Calu3 (cell line): ENCODE measurements at regions not wholly inside any gene's neighbourhood (a gene's known extent, or its start where the extent isn't known, plus 50 kb on each side); places are given as distances from the start of the nearest gene placed in this dataset.

ENCODE experiments used
- BruUV-seq: library from RNA; stranded (reverse); fragments of 400-500 nt; replicated peaks from 2 replicates; lab custom pipeline; 2021; lab: Mats Ljungman, UMichigan
- CTCF ChIA-PET: fragments of 300-600 bp; sonication (Branson Sonifier 250); formaldehyde crosslinking; loops from one replicate; lab custom pipeline; 2022; ENCODE audit warnings: antibody characterized with exemption; lab: Charles Lee
- DNase-seq: peaks from one replicate; pipeline ENCODE4 v3.0.0; 2022
- H3K27ac Mint-ChIP-seq: one replicate; pipeline ENCODE4 v1.8.0; 2022; ENCODE audit warnings: mixed read lengths; ENCODE audit not compliant: unreplicated experiment
- H3K27me3 Mint-ChIP-seq: one replicate; pipeline ENCODE4 v1.8.0; 2022; ENCODE audit warnings: mixed read lengths; ENCODE audit not compliant: unreplicated experiment
- H3K36me3 Mint-ChIP-seq: one replicate; pipeline ENCODE4 v1.8.0; 2022; ENCODE audit warnings: mild to moderate bottlenecking, moderate library complexity, mixed read lengths; ENCODE audit not compliant: insufficient read depth, unreplicated experiment
- H3K4me1 Mint-ChIP-seq: one replicate; pipeline ENCODE4 v1.8.0; 2022; ENCODE audit warnings: mild to moderate bottlenecking, low read depth, mixed read lengths; ENCODE audit not compliant: unreplicated experiment
- H3K4me3 Mint-ChIP-seq: one replicate; pipeline ENCODE4 v1.8.0; 2022; ENCODE audit warnings: mild to moderate bottlenecking, low read depth, moderate library complexity, mixed read lengths; ENCODE audit not compliant: unreplicated experiment
- H3K9me3 Mint-ChIP-seq: one replicate; pipeline ENCODE4 v1.8.0; 2022; ENCODE audit warnings: low read depth, mixed read lengths; ENCODE audit not compliant: unreplicated experiment
- CTCF ChIP-seq: fragments of 200-600 bp; IDR thresholded peaks from one replicate; pipeline ENCODE4 v1.8.0; 2022; ENCODE audit warnings: antibody characterized with exemption; ENCODE audit not compliant: unreplicated experiment
- intact Hi-C: fragments of 100-400 bp; cut with micrococcal nuclease; formaldehyde crosslinking; loops from one replicate; pipeline ENCODE4 v1.10.0; 2022; ENCODE audit not compliant: unreplicated experiment

DNA sequence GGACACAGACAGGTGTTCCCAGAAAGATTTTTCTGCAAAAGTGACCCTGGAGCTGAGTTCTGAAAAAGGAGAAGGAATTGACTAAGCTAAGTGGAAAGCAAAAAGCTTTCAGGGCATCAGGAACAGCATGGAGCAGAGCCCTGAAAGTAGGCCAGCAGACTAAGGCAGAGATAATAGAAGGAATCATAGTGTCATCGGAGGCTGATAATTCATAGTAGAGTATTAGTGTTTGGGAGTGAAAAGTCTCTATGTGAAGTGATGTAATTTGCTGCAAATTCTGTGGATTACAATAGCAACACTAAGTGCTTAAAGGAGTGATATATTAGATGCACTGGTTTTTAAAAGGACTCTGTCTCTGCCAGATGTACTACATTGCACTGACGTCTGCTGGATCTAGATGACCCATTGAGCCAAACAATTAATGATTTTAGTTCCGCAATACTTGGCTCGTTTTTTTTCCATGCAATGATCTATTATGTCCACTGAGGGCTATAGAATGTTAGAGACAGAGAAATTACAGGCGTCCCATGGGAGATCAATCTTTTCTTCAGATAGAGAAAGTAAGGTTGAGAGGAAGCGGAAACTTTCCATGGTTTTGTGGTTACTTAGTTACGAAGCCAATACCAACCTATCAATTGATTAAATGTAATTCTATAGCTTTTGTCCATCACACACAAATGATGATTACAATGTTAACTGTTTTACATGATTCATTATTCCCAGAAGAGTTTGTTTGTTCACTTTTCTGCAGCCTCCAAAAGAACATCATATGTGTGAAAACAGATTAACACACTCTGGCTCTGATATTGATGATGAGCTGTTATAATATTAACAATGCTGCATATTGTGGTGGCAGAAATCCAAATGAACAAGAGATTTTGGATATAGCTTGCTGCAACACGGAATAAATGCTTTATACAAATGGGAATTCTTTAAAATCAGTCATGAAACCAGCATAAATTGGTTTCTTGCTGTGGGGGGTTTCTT, 143.7 kb downstream of the MC4R start:
- no peak overlapping the region for H3K27ac Mint-ChIP-seq
- CTCF ChIA-PET = no interaction called here
- intact Hi-C loops = no loop called here
- H3K36me3 Mint-ChIP-seq = no peaks in the 10 kb centered on the region
- H3K4me1 Mint-ChIP-seq = peaks cover 9% of the 10 kb centered on the region
- no peak for TF ChIP-seq CTCF
- no peak overlapping the region for H3K4me3 Mint-ChIP-seq
- H3K27me3 Mint-ChIP-seq = no peaks in the 10 kb centered on the region
- peaks cover 4% of the 10 kb centered on the region for H3K9me3 Mint-ChIP-seq
- DNase-seq = no peak
- BruUV-seq = no TSS peak

DNA sequence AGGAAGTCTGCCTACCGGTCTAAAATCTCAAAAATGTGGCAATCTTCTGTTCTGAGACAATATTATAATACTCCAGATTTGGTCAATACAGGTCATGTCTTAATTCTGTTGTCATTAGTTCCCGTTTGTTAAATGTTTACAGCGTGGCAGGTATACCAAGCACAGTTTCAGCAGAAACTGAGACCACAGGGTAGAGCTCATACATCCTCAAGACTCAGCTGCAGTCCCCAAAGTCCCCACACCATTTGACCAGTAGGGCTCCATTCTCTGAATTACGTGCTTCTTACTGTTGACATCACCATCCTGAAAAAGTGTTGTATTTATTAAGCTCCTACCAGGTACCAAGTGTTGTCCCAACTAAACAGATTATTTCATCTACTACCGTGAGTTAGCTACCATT, 157.1 kb downstream of the MC4R start:
- Mint-ChIP-seq H3K4me1 (no peaks in the 10 kb centered on the region), H3K27me3 (no peaks in the 10 kb centered on the region), H3K36me3 (no peaks in the 10 kb centered on the region), H3K27ac (no peak overlapping the region), H3K9me3 (no peaks in the 10 kb centered on the region), H3K4me3 (no peak overlapping the region)
- no TSS peak for BruUV-seq
- no peak for TF ChIP-seq CTCF
- no peak for DNase-seq
- CTCF ChIA-PET = no interaction called here
- intact Hi-C loops = loop anchor here (10.0 kb wide), 1 partner anchor 221 kb away; no protein-coding TSS in a partner anchor

- H3K27me3 Mint-ChIP-seq = peaks cover 12% of the 10 kb centered on the region
- H3K27ac Mint-ChIP-seq = no peak overlapping the region
- no peak for DNase-seq
- intact Hi-C loops = no loop called here
- no TSS peak for BruUV-seq
- no peaks in the 10 kb centered on the region for H3K9me3 Mint-ChIP-seq
- H3K36me3 Mint-ChIP-seq = no peaks in the 10 kb centered on the region
- H3K4me1 Mint-ChIP-seq = no peaks in the 10 kb centered on the region
- H3K4me3 Mint-ChIP-seq = no peak overlapping the region
- CTCF ChIA-PET = no interaction called here
- TF ChIP-seq CTCF = no peak
Observed at GRCh38 chr18:60209042-60209441, 163.5 kb downstream of the MC4R start.

DNA sequence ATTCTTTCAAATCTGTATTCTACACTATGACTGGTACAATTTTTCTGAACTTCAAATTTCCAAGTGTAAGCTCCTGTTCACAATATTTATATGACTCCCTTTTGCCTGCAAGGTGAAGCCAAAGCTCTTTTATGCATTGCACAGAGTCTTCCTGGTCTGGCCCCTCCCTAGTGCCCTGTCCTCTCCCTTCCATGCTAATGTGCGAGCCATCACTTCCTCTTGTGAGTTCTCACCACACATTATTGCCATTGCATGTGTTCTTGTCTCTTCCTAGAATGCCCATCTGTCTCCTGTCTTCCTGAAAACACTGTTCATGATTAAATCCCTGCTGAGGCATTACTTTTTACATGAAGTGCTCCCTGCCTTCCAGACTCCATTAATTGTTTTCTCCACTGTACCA, 169.9 kb downstream of the MC4R start:
- BruUV-seq = no TSS peak
- Mint-ChIP-seq H3K4me1 (no peaks in the 10 kb centered on the region), H3K9me3 (peaks cover 5% of the 10 kb centered on the region), H3K27ac (no peak overlapping the region), H3K27me3 (peaks cover 12% of the 10 kb centered on the region), H3K4me3 (no peak overlapping the region), H3K36me3 (no peaks in the 10 kb centered on the region)
- no peak for DNase-seq
- TF ChIP-seq CTCF = no peak
- CTCF ChIA-PET = no interaction called here
- intact Hi-C loops = no loop called here
